HEK293T (cell line): ENCODE measurements at regions not wholly inside any gene's neighbourhood (a gene's known extent, or its start where the extent isn't known, plus 50 kb on each side); places are given as distances from the start of the nearest gene placed in this dataset.

ENCODE experiments used
- CTBP1 ChIP-seq: fragments of 450-650 bp; IDR thresholded peaks from 2 replicates; pipeline ENCODE4 v1.6.1; 2016; ENCODE audit warnings: borderline replicate concordance
- FOXA1 ChIP-seq: fragments of 450-650 bp; IDR thresholded peaks from 2 replicates; pipeline ENCODE4 v1.6.1; 2016; ENCODE audit warnings: mild to moderate bottlenecking
- FOXK2 ChIP-seq: fragments of 450-650 bp; IDR thresholded peaks from 2 replicates; pipeline ENCODE4 v1.6.1; 2016; ENCODE audit warnings: mild to moderate bottlenecking
- FOXM1 ChIP-seq: fragments of 450-650 bp; IDR thresholded peaks from 2 replicates; pipeline ENCODE4 v1.6.1; 2017; ENCODE audit warnings: mild to moderate bottlenecking, borderline replicate concordance
- HDGF ChIP-seq: fragments of 450-650 bp; IDR thresholded peaks from 2 replicates; pipeline ENCODE4 v1.6.1; 2017; ENCODE audit warnings: antibody characterized with exemption, borderline replicate concordance
- L3MBTL2 ChIP-seq: fragments of 450-650 bp; conservative IDR thresholded peaks from 2 replicates; pipeline ENCODE4 v1.6.1; 2016; ENCODE audit warnings: mild to moderate bottlenecking
- LEF1 ChIP-seq: fragments of 450-650 bp; IDR thresholded peaks from 2 replicates; pipeline ENCODE4 v1.6.1; 2017; ENCODE audit warnings: mild to moderate bottlenecking, borderline replicate concordance
- NFRKB ChIP-seq: fragments of 450-650 bp; IDR thresholded peaks from 2 replicates; pipeline ENCODE4 v1.6.1; 2016; ENCODE audit warnings: mild to moderate bottlenecking, moderate library complexity
- SP1 ChIP-seq: fragments of 450-650 bp; IDR thresholded peaks from 2 replicates; pipeline ENCODE4 v1.6.1; 2017
- SUZ12 ChIP-seq: fragments of 450-650 bp; IDR thresholded peaks from 2 replicates; pipeline ENCODE4 v1.6.1; 2016; ENCODE audit warnings: mild to moderate bottlenecking
- ZNF384 ChIP-seq: fragments of 450-650 bp; IDR thresholded peaks from 2 replicates; pipeline ENCODE4 v1.6.1; 2016
- TF ChIP-seq, protein P1 (sequence below): fragments of 450-650 bp; IDR thresholded peaks from 2 replicates; pipeline ENCODE4 v1.6.1; 2016

GRCh38 chr16:48734220-48734619, 124.2 kb upstream of the N4BP1 start:
- TF ChIP-seq SUZ12 (no peak), SP1 (no peak), CTBP1 (no peak), NFRKB (no peak), ZNF384 (no peak), FOXM1 (no peak), L3MBTL2 (no peak), FOXA1 (no peak), LEF1 (no peak), FOXK2 (no peak), HDGF (no peak)
- TF ChIP-seq, protein P1, sequence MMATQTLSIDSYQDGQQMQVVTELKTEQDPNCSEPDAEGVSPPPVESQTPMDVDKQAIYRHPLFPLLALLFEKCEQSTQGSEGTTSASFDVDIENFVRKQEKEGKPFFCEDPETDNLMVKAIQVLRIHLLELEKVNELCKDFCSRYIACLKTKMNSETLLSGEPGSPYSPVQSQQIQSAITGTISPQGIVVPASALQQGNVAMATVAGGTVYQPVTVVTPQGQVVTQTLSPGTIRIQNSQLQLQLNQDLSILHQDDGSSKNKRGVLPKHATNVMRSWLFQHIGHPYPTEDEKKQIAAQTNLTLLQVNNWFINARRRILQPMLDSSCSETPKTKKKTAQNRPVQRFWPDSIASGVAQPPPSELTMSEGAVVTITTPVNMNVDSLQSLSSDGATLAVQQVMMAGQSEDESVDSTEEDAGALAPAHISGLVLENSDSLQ, result no peak
